ENCODE measurements at regions not wholly inside any gene's neighbourhood (a gene's known extent, or its start where the extent isn't known, plus 50 kb on each side); places are given as distances from the start of the nearest gene placed in this dataset.

DNA sequence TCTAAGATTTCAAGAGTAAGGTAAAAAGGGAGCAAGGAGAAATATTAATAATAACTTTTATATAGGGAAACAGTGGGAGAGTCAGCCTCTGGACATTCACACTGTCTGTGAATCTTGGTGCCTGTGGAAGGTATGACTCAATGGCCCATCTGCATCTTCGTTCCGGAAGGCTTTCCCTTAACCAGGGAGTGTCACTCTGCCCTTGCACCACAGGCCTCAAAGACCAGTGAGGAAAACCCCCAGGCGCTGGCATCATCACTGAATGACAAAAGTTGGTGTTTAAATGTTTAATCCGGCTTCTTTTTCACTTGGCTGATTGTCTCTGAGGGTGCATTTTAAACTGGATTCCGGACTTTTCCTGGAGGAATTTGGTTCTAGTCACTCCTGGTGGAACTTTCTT lies 522.4 kb upstream of the TLE4 start:
- TF ChIP-seq POLR2AphosphoS5 (IDR thresholded peaks at IDR 0.05) (no peak), CTCF (IDR thresholded peaks at IDR 0.05) (no peak), POLR2A (IDR thresholded peaks at IDR 0.05) (no peak), EP300 (IDR thresholded peaks at IDR 0.05) (no peak)
